GM12891 (cell line): ENCODE measurements at regions not wholly inside any gene's neighbourhood (a gene's known extent, or its start where the extent isn't known, plus 50 kb on each side); places are given as distances from the start of the nearest gene placed in this dataset.

Experiments
- POLR2A ChIP-seq: IDR thresholded peaks from 2 replicates; pipeline ENCODE4 v1.6.1; 2011; ENCODE audit warnings: low read depth, low read length, control low read depth
- POLR2AphosphoS5 ChIP-seq: IDR thresholded peaks from 2 replicates; pipeline ENCODE4 v1.6.1; 2011; ENCODE audit warnings: low read depth, low read length, control low read depth
- TAF1 ChIP-seq: IDR thresholded peaks from 2 replicates; pipeline ENCODE4 v1.6.1; 2011; ENCODE audit warnings: low read depth, low read length, control low read depth

DNA sequence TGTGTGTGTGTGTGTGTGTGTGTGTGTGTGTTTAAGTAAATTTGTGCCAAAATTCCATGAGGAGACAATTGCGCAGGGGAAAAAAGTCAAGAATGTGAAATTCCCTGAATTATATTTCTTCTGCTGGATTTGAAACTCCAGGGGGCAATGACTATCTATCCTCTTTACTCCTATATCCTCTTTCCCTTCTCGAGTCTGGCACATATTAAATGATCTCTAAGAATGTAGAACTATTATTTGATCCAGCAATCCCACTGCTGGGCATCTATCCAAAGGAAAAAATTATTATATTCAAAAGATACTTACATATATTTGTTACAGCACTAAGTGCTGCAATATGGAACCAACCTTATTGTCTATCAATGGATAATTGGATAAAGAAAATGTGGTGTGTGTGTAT lies 350.1 kb upstream of the ADAMTS9 start:
- TF ChIP-seq TAF1: no peak
- TF ChIP-seq POLR2AphosphoS5: no peak
- no peak for TF ChIP-seq POLR2A
